ENCODE measurements at regions not wholly inside any gene's neighbourhood (a gene's known extent, or its start where the extent isn't known, plus 50 kb on each side); places are given as distances from the start of the nearest gene placed in this dataset.
"Not testable (repeated sequence)": the region's sequence is repeated elsewhere in the genome, so short reads cannot be mapped to it uniquely, and the experiment has no call there.

DNA sequence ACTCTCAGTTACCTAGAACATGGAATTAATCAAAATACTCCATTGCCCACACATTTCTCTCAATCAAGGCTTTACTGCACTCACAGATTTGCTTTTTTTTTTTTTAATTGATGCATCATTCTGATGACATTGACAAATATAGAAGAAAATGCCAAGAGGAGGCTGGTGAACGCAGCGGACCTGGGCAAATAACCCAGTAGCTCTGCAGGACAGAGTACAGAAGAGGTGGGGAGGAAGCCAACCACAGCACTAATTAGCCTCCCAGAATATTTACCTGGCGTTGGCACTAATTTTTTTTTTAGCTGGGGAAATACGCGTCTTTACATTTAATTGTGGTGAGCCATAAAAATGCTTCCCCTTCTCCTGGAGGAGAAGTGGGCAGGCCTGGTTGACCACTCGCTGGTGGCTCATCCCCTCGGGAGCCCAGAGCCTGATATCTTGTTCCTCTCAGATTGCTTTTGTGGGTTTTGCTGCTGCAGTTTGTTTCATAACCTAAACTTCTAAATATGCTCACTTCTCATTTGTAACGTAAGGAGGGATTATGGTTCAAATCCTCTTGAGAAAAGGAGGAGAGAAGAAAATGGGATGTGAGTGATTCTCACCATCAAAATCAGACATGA is 165.8 kb upstream of the EPB41L3 start:
- DNase-seq (ENCODE audit: low read depth in 1 of 2, low spot score in 1 of 2) = no peak
- TF ChIP-seq JUND (IDR thresholded peaks at IDR 0.05; ENCODE audit: low read depth) = no peak
- in situ Hi-C loops (cut with HindIII; ENCODE audit: low pct_unique_long_range_greater_than_20kb, low sequenced_read_pairs) = no loop called here

DNA sequence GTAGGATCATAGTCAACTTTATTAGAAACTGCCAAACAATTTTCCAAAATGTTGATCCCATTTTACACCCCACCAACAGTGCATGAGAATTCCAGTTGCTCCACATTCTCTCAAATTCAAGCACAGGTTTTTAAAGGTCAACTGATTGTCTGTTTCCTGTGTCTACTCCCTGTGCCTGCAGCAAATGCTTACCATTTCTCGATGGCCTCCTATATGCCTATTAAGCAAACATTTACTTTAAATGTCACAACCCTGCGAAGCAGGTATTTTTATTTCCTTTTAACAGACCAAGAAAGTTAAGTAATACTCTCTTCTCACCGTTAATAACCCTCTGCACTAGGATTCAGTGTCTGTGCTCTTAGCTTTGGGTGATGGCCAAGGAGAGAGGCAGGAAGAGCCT is 163.8 kb upstream of the EPB41L3 start:
- no peak for TF ChIP-seq JUND (IDR thresholded peaks at IDR 0.05; ENCODE audit: low read depth)
- in situ Hi-C loops (cut with HindIII; ENCODE audit: low pct_unique_long_range_greater_than_20kb, low sequenced_read_pairs) = no loop called here
- no peak for DNase-seq (ENCODE audit: low read depth in 1 of 2, low spot score in 1 of 2)

DNA sequence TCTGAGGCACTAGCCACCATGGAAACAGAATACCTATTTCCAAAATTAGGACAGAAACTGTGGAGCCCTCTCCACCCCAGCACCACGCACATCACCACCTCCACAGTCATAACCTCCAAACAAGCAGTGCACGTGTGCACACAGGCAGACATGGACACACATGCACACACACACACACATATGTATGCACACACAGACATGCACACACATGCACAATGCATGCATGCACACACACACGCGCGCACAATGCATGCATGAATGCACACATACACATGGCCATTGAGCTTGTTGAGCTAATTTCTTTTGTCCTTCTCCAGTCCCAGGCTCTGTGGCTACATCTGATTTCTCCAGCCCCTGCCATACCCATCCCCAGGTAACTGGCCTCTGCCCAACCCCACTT is 161.6 kb upstream of the EPB41L3 start:
- no peak for DNase-seq (ENCODE audit: low read depth in 1 of 2, low spot score in 1 of 2)
- in situ Hi-C loops (cut with HindIII; ENCODE audit: low pct_unique_long_range_greater_than_20kb, low sequenced_read_pairs) = no loop called here
- TF ChIP-seq JUND (IDR thresholded peaks at IDR 0.05; ENCODE audit: low read depth) = no peak

DNA sequence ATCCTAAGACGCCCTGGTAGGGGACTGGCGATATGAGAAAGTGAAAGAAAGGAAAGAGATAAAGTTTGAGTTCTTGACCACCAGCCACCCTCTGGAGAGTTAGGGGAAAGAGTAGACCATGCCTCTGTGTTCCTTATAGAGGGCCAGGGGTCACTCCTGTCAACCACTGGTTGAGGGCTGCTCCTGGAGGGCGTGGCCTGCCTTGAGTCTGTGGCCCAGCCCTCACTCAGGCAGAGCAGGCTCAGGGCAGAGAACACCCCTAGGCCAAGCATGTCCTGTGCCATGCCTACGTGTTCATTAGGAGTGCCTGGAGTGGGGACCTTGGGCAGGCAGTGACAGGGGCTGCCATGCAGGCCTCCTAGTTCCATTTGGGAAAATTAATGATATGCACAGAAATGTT is 161.1 kb upstream of the EPB41L3 start:
- DNase-seq (ENCODE audit: low read depth in 1 of 2, low spot score in 1 of 2) = no peak
- in situ Hi-C loops (cut with HindIII; ENCODE audit: low pct_unique_long_range_greater_than_20kb, low sequenced_read_pairs) = no loop called here
- no peak for TF ChIP-seq JUND (IDR thresholded peaks at IDR 0.05; ENCODE audit: low read depth)

DNA sequence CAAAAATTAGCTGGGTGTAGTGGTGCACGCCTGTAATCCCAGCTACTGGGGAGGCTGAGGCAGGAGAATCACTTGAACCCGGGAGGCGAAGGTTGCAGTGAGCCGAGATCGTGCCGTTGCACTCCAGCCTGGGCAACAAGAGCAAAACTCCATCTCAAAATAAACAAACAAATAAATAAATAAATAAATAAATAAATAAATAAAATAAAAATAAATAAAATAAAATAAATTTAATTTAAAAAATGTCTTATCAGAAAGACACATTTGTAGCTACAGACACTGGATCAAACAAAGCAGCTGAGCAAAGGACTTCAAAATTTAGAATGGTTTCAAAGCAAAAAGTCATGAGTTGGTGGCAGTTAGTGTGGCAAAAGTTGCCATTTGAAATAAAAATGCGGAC is 158.2 kb upstream of the EPB41L3 start:
- in situ Hi-C loops (cut with HindIII; ENCODE audit: low pct_unique_long_range_greater_than_20kb, low sequenced_read_pairs) = not testable (repeated sequence)

DNA sequence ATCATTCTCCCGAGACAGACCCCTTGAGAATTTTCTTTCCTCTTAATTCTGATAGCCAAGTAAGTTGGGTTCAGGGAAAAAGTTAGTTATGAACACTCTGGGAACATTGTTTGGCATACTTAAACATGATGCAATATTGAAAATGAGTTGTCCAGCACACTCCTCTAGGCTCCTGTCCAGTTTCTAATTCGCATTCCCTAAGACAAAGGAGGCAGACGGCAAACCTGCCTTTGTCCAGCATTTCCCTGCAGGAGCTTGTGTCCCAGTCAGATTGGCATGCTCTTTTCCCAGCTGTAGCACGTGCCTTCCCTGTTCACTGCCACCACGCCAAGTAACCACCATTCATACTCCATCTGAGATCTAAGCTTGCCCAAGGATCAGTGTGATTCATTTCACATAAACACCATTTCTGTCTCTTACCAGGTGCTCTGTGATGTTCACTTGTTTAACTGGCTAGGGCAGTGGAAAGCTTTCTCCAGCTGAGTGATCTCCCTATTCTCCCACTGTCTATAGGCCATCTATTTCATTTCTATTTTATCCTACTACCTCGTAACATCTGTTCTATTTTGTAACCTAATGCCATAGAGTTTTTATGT is 150.0 kb upstream of the EPB41L3 start:
- DNase-seq (ENCODE audit: low read depth in 1 of 2, low spot score in 1 of 2) = no peak
- in situ Hi-C loops (cut with HindIII; ENCODE audit: low pct_unique_long_range_greater_than_20kb, low sequenced_read_pairs) = no loop called here
- TF ChIP-seq JUND (IDR thresholded peaks at IDR 0.05; ENCODE audit: low read depth) = no peak

More for the DNA sequence above, 158.2 kb upstream of the EPB41L3 start:
- DNase-seq (ENCODE audit: low read depth in 1 of 2, low spot score in 1 of 2) = not testable (repeated sequence)

DNA sequence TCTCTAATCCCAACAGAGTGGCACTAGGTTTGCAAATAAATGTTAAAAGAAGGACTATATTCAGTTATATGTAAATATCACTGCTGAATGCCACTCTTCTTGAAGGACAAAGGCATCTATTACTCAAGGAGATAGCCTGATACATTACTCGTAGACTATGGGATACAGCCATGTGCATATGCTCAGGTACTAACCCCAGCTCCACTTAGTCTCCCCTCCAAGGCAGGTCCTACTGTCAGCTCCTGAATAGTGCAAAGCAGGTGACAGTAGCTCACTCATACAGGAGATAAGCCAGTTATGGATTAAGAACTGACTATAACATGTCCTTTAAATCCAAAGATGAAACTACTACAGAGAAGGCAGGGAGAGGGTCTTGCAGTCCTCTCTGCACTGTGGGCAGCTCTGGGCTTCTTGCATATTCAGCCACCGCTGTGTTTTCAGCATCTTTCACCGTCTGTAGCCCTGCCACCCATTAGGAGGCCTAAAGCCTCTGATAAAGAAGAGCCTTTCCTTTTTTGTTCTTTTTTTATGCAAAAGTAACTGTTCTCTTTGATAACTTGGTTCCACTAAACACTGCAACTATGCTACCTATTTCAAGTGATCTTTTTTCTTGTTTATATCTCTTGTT is 135.1 kb upstream of the EPB41L3 start:
- no peak for DNase-seq (ENCODE audit: low read depth in 1 of 2, low spot score in 1 of 2)
- no peak for TF ChIP-seq JUND (IDR thresholded peaks at IDR 0.05; ENCODE audit: low read depth)
- in situ Hi-C loops (cut with HindIII; ENCODE audit: low pct_unique_long_range_greater_than_20kb, low sequenced_read_pairs) = no loop called here

DNA sequence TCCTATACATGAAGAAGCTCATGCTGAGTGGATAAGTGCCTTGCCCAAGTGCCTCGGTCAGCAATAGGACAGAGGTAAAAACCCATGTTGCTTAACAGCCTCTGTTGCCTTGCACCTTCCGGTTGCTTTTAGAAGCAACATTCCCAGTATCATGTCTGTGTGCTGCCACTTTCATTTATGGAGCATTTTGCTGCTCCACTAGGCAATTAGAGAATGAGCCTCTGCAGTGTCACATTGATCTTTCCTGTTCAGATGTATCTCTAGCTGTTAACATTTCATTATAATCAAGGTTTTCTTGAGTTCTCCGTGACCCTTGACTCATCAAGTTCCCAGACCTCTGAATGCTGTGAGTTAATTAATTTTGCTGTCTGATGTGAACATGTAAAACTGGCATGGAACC is 134.5 kb upstream of the EPB41L3 start:
- TF ChIP-seq JUND (IDR thresholded peaks at IDR 0.05; ENCODE audit: low read depth) = no peak
- DNase-seq (ENCODE audit: low read depth in 1 of 2, low spot score in 1 of 2) = no peak
- in situ Hi-C loops (cut with HindIII; ENCODE audit: low pct_unique_long_range_greater_than_20kb, low sequenced_read_pairs) = no loop called here

DNA sequence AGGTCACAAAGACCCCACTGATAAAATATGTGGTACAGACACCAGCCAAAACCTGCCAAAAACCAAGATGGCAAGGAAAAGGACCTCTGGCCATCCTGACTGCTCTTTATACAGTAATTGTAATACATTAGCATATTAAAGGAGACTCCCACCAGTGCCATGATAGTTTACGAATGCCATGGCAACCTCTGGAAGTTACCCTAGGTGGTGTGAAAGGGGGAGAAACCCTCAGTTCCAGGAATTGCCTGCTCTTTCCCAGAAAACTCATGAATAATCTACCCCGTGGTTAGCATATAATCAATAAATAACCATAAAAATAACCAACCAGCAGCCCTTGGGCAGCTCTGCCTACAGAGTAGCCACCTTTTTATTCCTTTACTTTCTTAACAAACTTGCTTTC is 129.8 kb upstream of the EPB41L3 start:
- DNase-seq (ENCODE audit: low read depth in 1 of 2, low spot score in 1 of 2) = no peak
- in situ Hi-C loops (cut with HindIII; ENCODE audit: low pct_unique_long_range_greater_than_20kb, low sequenced_read_pairs) = no loop called here
- no peak for TF ChIP-seq JUND (IDR thresholded peaks at IDR 0.05; ENCODE audit: low read depth)

DNA sequence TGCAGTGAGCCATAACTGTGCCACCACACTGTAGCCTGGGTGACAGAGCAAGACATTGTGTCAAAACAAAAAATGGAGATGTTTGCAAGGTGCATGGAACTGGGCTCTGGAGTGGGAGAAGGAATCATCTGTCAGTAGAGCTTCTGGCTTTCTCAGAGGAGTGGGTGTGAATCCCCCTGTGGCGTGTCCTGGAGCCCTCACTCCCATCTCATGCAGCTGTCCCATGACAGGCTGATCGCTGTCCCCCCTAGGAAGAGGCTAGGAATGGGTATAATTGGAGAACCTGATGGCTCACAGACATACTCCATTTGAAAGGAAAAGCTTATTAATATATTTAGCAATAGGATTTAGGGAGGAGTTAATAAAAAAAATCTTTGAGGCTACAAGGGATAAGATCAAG is 125.8 kb upstream of the EPB41L3 start:
- in situ Hi-C loops (cut with HindIII; ENCODE audit: low pct_unique_long_range_greater_than_20kb, low sequenced_read_pairs) = no loop called here
- no peak for DNase-seq (ENCODE audit: low read depth in 1 of 2, low spot score in 1 of 2)
- no peak for TF ChIP-seq JUND (IDR thresholded peaks at IDR 0.05; ENCODE audit: low read depth)

DNA sequence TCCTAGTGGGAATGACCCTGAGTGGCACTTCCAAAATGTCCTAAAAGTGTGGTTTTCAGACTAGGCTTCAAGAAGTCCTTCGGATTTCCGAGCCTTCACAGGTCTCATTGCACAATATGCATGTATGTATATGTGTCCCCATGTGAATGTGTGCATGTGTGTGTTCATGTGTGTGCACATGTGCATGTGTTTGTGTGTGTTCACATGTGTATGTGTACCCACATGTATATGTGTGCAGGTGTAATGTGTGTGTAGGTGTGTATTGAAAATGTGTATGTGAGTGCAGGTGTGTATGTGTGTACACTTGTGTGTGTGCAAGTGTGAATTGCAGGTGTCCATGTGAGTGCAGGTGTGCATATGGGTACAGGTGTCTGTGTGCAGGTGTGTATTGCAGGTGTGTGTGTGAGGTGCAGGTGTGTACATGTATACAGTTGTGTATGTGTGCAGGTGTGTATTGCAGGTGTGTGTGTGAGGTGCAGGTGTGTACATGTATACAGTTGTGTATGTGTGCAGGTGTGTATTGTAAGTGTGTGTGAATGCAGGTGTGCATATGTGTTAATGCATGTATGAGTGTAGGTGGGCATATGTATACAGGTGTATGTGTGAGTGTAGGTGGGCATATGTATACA is 124.4 kb upstream of the EPB41L3 start:
- TF ChIP-seq JUND (IDR thresholded peaks at IDR 0.05; ENCODE audit: low read depth) = no peak
- no peak for DNase-seq (ENCODE audit: low read depth in 1 of 2, low spot score in 1 of 2)
- in situ Hi-C loops (cut with HindIII; ENCODE audit: low pct_unique_long_range_greater_than_20kb, low sequenced_read_pairs) = no loop called here

DNA sequence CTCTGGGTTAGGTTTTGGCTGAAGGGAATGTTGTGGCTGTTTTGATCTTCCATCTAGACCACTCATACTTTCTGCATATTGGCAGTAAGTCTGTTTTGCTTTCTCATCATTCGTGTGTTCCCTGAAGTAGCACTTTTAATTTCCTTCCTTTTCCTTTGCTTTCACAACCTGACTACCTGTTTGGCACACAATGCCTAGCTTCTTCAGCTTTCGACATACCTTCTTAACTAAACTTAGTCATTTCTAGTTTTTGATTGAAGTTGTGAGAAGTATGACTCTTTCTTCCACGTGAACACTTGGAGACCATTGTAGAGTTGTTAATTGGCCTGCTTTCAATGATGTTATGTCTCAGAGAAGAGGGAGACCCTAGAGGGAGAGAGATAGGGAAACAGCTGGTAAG is 123.6 kb upstream of the EPB41L3 start:
- in situ Hi-C loops (cut with HindIII; ENCODE audit: low pct_unique_long_range_greater_than_20kb, low sequenced_read_pairs) = no loop called here
- no peak for DNase-seq (ENCODE audit: low read depth in 1 of 2, low spot score in 1 of 2)
- no peak for TF ChIP-seq JUND (IDR thresholded peaks at IDR 0.05; ENCODE audit: low read depth)

DNA sequence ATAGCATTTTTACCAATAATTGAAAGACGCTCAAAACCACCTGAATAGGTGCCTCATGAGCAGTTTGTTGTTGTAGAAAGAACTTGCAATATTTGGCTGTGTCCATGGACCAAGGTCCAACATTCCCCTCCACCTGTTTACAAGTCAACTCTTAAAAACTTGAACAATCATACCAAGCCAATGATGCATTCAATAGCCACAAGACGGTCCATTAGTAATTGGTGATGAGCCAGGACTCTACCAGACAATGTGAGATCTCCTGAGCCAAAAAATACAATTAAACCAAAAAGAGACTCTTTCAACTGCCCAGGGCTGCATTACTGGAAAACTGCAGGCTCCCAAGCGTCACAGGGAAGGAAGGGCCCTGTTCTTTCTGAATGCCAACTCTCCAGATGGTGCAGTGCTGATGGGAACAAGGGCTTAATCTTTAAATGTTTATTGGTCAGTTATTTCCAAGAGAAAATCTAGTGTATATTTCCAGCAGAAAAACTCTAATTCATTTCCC is 118.8 kb upstream of the EPB41L3 start:
- no peak for TF ChIP-seq JUND (IDR thresholded peaks at IDR 0.05; ENCODE audit: low read depth)
- no peak for DNase-seq (ENCODE audit: low read depth in 1 of 2, low spot score in 1 of 2)

More for the DNA sequence above, 118.8 kb upstream of the EPB41L3 start:
- in situ Hi-C loops (cut with HindIII; ENCODE audit: low pct_unique_long_range_greater_than_20kb, low sequenced_read_pairs) = no loop called here

Measured in T47D (cell line).